ENCODE measurements at regions not wholly inside any gene's neighbourhood (a gene's known extent, or its start where the extent isn't known, plus 50 kb on each side); places are given as distances from the start of the nearest gene placed in this dataset.

DNA sequence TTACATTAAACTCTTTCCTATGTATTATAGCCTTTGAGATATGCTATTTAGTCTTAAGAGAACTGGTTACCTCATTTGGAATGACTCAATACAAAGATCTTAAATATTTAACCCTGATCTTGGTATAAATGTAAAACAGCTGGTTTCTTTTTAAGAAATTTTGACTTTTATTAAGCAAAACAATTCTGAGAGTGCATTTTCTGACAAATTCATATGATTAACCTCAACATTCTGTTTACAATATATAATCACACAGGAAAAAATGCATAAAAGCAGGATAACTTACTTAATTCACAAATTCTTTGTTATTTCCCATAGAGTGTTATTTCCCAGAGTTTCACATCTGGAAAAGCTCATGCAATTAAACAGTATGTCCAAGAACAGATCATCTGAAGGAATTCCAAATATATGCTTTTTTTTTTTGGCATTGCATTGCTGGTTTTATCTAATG is 400.4 kb upstream of the THBS1 start:
- in situ Hi-C loops (cut with HindIII; ENCODE audit: extremely low pct_ligation_motif_present, low pct_unique_long_range_greater_than_20kb) (no loop called here), intact Hi-C loops (cut with micrococcal nuclease; ENCODE audit: unreplicated experiment) (no loop called here)
- peaks cover 21% of the 10 kb centered on the region for H3K4me1 ChIP-seq (ENCODE audit: insufficient read depth, low read length)
- H2AFZ ChIP-seq (ENCODE audit: low read length) = no peak overlapping the region
- H3K4me3 ChIP-seq (replicated peaks in 1 of 3; ENCODE audit: insufficient read depth in 1 of 3, low read depth in 2 of 3, low read length in 3 of 3) = no peak overlapping the region
- ChIA-PET CTCF (ENCODE audit: low intra/inter-chr PET ratio, low total read pairs) (no interaction called here), POLR2A (interaction anchor here (2.2 kb wide), 1 partner anchor 8 kb away, joined by 9 read pairs; no protein-coding TSS in a partner anchor)
- no peaks in the 10 kb centered on the region for H3K36me3 ChIP-seq (replicated peaks in 1 of 2; ENCODE audit: control insufficient read depth in 1 of 2, insufficient read depth in 2 of 2, low read length in 2 of 2)
- no TSS peak for BruUV-seq (replicated peaks)
- no peaks in the 10 kb centered on the region for H3K79me2 ChIP-seq (ENCODE audit: insufficient read depth, low read length)
- DNase-seq (ENCODE audit: low spot score) (no peak), FAIRE-seq (no peak), ATAC-seq (no peak)
- H3K9me3 ChIP-seq (ENCODE audit: low read length) = no peaks in the 10 kb centered on the region
- no peaks in the 10 kb centered on the region for H3K27me3 ChIP-seq (ENCODE audit: control insufficient read depth in 1 of 2, insufficient read depth in 2 of 2, low read length in 2 of 2)
- no peak overlapping the region for H3K9ac ChIP-seq (ENCODE audit: insufficient read depth, low read depth, low read length)
- H3K27ac ChIP-seq (ENCODE audit: extremely low read length, insufficient read depth, low read length) = no peak overlapping the region
- no peaks in the 10 kb centered on the region for H4K20me1 ChIP-seq (ENCODE audit: insufficient read depth, low read length)
- H3K4me2 ChIP-seq (ENCODE audit: low read depth, low read length) = no peak overlapping the region
- TF ChIP-seq GTF3A (CRISPR knock-in tag; conservative IDR thresholded peaks at IDR 0.05) = no peak
- TF ChIP-seq, protein P1, sequence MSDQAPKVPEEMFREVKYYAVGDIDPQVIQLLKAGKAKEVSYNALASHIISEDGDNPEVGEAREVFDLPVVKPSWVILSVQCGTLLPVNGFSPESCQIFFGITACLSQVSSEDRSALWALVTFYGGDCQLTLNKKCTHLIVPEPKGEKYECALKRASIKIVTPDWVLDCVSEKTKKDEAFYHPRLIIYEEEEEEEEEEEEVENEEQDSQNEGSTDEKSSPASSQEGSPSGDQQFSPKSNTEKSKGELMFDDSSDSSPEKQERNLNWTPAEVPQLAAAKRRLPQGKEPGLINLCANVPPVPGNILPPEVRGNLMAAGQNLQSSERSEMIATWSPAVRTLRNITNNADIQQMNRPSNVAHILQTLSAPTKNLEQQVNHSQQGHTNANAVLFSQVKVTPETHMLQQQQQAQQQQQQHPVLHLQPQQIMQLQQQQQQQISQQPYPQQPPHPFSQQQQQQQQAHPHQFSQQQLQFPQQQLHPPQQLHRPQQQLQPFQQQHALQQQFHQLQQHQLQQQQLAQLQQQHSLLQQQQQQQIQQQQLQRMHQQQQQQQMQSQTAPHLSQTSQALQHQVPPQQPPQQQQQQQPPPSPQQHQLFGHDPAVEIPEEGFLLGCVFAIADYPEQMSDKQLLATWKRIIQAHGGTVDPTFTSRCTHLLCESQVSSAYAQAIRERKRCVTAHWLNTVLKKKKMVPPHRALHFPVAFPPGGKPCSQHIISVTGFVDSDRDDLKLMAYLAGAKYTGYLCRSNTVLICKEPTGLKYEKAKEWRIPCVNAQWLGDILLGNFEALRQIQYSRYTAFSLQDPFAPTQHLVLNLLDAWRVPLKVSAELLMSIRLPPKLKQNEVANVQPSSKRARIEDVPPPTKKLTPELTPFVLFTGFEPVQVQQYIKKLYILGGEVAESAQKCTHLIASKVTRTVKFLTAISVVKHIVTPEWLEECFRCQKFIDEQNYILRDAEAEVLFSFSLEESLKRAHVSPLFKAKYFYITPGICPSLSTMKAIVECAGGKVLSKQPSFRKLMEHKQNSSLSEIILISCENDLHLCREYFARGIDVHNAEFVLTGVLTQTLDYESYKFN (CRISPR knock-in tag; conservative IDR thresholded peaks at IDR 0.05) = no peak
- TF ChIP-seq, protein P2, sequence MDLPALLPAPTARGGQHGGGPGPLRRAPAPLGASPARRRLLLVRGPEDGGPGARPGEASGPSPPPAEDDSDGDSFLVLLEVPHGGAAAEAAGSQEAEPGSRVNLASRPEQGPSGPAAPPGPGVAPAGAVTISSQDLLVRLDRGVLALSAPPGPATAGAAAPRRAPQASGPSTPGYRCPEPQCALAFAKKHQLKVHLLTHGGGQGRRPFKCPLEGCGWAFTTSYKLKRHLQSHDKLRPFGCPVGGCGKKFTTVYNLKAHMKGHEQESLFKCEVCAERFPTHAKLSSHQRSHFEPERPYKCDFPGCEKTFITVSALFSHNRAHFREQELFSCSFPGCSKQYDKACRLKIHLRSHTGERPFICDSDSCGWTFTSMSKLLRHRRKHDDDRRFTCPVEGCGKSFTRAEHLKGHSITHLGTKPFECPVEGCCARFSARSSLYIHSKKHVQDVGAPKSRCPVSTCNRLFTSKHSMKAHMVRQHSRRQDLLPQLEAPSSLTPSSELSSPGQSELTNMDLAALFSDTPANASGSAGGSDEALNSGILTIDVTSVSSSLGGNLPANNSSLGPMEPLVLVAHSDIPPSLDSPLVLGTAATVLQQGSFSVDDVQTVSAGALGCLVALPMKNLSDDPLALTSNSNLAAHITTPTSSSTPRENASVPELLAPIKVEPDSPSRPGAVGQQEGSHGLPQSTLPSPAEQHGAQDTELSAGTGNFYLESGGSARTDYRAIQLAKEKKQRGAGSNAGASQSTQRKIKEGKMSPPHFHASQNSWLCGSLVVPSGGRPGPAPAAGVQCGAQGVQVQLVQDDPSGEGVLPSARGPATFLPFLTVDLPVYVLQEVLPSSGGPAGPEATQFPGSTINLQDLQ (CRISPR knock-in tag; IDR thresholded peaks at IDR 0.05) = no peak
- TF ChIP-seq ZNF773 (CRISPR knock-in tag; IDR thresholded peaks at IDR 0.05; ENCODE audit: borderline replicate concordance) = no peak
- TF ChIP-seq, protein P3, sequence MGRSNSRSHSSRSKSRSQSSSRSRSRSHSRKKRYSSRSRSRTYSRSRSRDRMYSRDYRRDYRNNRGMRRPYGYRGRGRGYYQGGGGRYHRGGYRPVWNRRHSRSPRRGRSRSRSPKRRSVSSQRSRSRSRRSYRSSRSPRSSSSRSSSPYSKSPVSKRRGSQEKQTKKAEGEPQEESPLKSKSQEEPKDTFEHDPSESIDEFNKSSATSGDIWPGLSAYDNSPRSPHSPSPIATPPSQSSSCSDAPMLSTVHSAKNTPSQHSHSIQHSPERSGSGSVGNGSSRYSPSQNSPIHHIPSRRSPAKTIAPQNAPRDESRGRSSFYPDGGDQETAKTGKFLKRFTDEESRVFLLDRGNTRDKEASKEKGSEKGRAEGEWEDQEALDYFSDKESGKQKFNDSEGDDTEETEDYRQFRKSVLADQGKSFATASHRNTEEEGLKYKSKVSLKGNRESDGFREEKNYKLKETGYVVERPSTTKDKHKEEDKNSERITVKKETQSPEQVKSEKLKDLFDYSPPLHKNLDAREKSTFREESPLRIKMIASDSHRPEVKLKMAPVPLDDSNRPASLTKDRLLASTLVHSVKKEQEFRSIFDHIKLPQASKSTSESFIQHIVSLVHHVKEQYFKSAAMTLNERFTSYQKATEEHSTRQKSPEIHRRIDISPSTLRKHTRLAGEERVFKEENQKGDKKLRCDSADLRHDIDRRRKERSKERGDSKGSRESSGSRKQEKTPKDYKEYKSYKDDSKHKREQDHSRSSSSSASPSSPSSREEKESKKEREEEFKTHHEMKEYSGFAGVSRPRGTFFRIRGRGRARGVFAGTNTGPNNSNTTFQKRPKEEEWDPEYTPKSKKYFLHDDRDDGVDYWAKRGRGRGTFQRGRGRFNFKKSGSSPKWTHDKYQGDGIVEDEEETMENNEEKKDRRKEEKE (IDR thresholded peaks at IDR 0.05) = no peak
- no peak for TF ChIP-seq SMYD3 (CRISPR knock-in tag; IDR thresholded peaks at IDR 0.05)
- TF ChIP-seq, protein P4, sequence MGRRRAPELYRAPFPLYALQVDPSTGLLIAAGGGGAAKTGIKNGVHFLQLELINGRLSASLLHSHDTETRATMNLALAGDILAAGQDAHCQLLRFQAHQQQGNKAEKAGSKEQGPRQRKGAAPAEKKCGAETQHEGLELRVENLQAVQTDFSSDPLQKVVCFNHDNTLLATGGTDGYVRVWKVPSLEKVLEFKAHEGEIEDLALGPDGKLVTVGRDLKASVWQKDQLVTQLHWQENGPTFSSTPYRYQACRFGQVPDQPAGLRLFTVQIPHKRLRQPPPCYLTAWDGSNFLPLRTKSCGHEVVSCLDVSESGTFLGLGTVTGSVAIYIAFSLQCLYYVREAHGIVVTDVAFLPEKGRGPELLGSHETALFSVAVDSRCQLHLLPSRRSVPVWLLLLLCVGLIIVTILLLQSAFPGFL (CRISPR knock-in tag; IDR thresholded peaks at IDR 0.05) = no peak
- TF ChIP-seq CHD4 (IDR thresholded peaks at IDR 0.05; ENCODE audit: borderline replicate concordance, low read length) = no peak
- no peak for TF ChIP-seq ZFP41 (CRISPR knock-in tag; IDR thresholded peaks at IDR 0.05; ENCODE audit: borderline replicate concordance)
- no peak for TF ChIP-seq ZNF776 (CRISPR knock-in tag; IDR thresholded peaks at IDR 0.05)
- TF ChIP-seq, protein P5, sequence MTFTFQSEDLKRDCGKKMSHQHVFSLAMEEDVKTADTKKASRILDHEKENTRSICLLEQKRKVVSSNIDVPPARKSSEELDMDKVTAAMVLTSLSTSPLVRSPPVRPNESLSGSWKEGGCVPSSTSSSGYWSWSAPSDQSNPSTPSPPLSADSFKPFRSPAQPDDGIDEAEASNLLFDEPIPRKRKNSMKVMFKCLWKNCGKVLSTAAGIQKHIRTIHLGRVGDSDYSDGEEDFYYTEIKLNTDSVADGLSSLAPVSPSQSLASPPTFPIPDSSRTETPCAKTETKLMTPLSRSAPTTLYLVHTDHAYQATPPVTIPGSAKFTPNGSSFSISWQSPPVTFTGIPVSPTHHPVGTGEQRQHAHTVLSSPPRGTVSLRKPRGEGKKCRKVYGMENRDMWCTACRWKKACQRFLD (CRISPR knock-in tag; IDR thresholded peaks at IDR 0.05; ENCODE audit: borderline replicate concordance) = no peak
- no peak for TF ChIP-seq ZNF432 (CRISPR knock-in tag; IDR thresholded peaks at IDR 0.05; ENCODE audit: borderline replicate concordance)
